ENCODE measurements at regions not wholly inside any gene's neighbourhood (a gene's known extent, or its start where the extent isn't known, plus 50 kb on each side); places are given as distances from the start of the nearest gene placed in this dataset.

DNA sequence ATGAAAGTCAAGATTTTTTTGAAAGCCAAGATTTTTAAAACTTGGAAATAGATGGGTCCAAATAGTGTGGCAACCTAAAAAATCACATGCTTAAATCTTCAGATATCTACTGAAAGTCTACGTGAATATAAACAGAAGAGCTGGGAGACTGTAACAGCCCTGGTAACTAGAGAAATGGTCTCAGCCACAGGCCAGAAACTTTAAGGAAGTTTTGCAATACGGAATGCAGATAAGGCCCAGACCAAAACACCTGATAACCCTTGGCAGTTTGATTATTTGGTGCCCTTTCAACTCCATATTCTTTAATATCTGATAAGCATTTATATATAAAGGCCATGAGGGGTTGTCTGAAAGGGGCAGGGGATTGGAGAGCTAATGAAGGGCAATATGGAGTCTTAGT lies 537.3 kb upstream of the TGFBR2 start:
- DNase-seq (ENCODE audit: low spot score): no peak

GRCh38 chr3:30073040-30073439 lies 533.4 kb upstream of the TGFBR2 start:
- no peak for DNase-seq (ENCODE audit: low spot score)

DNA sequence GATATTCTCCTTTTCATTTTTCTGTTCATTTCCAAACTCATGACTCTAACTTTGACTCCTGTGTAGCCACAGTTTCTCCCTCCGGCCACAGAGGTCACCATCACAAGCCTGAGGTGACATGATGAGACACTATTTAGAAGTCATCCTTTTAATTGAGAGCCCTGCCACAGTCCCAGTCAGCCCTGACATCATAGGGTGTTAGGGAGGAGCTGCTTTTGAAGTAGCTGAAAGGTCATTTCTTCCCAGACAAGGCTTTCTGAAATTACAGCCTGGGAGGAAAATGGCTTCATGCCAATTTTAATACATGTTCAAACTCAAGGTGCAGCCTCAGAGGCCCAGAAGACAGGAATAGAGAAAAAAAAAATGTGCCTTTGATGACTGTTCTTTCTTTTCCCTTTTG lies 532.8 kb upstream of the TGFBR2 start:
- no peak for DNase-seq (ENCODE audit: low spot score)

DNA sequence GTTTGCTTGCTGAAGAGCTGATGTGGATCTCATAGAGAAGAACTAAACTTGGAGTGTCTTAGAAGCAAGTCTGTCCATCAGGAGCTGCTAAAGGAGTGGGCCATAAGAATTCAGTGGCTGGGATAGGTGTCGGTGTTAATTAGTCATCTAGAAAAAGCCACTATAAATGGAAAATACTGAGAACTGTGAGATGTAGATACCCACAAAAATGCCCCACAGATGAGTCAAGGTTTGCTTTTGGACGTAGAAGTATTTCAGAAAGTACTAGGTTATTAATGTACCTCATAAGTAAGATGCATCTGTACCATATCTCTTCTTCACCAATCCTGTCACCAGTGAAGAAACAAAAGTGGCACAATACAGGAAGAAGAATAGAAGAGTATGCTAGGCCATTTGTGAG lies 530.9 kb upstream of the TGFBR2 start:
- no peak for DNase-seq (ENCODE audit: low spot score)

DNA sequence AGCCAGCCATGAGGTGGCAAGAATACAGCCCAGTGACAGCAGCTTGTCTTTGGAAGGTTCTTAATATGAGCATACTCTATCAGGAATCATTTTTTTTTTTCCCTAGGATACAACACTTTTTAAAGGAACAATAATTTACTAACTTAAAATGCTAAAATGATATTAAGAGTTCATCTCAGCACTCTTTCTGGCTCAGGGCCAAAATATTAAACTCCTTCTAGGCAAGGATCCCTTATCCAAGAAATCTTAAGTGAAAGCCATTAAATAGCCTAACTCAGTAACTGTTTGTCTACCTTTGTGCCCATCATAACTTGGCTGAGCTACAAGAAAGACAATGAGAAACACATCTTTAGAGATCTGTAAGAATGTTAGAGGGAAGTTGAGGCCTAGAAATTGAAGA lies 529.5 kb upstream of the TGFBR2 start:
- DNase-seq (ENCODE audit: low spot score): no peak

- DNase-seq (ENCODE audit: low spot score): no peak
These were observed 528.7 kb upstream of the TGFBR2 start for GRCh38 chr3:30077746-30078145.

- no peak for DNase-seq (ENCODE audit: low spot score)
These were observed 527.7 kb upstream of the TGFBR2 start for GRCh38 chr3:30078736-30079135.

- DNase-seq (ENCODE audit: low spot score): no peak
These were observed 524.5 kb upstream of the TGFBR2 start for GRCh38 chr3:30081904-30082303.

- DNase-seq (ENCODE audit: low spot score): no peak
These were observed 523.7 kb upstream of the TGFBR2 start for GRCh38 chr3:30082652-30083051.

DNA sequence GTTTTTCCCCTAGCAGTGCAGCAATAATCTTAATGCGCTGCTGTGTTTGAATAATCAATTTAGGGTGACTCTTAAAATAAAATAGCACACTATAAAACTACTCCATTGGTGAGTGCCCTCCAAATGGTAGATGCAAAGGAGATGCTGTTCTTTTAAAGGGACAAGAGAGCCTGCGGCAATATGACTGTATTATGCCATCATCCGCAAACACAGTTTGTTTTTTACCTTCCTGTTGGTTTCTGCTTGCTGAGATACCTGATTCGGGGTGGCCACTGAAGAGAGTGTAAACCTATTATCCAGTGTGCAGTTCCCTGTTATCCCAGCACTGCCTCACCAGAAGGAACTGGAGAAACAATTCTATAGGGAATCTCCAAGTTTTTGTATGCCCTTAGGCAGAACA lies 523.1 kb upstream of the TGFBR2 start:
- no peak for DNase-seq (ENCODE audit: low spot score)

GRCh38 chr3:30084316-30084715 lies 522.1 kb upstream of the TGFBR2 start:
- DNase-seq (ENCODE audit: low spot score): no peak

GRCh38 chr3:30084971-30085403 lies 521.4 kb upstream of the TGFBR2 start:
- no peak for DNase-seq (ENCODE audit: low spot score)

GRCh38 chr3:30085486-30085885 lies 520.9 kb upstream of the TGFBR2 start:
- no peak for DNase-seq (ENCODE audit: low spot score)

- DNase-seq (ENCODE audit: low spot score): no peak
These were observed 514.7 kb upstream of the TGFBR2 start for GRCh38 chr3:30091686-30092085.

GRCh38 chr3:30097022-30097650 lies 509.3 kb upstream of the TGFBR2 start:
- DNase-seq (ENCODE audit: low spot score): no peak

GRCh38 chr3:30098243-30098642 lies 508.2 kb upstream of the TGFBR2 start:
- no peak for DNase-seq (ENCODE audit: low spot score)

- no peak for DNase-seq (ENCODE audit: low spot score)
These were observed 507.5 kb upstream of the TGFBR2 start for GRCh38 chr3:30098653-30099455.

DNA sequence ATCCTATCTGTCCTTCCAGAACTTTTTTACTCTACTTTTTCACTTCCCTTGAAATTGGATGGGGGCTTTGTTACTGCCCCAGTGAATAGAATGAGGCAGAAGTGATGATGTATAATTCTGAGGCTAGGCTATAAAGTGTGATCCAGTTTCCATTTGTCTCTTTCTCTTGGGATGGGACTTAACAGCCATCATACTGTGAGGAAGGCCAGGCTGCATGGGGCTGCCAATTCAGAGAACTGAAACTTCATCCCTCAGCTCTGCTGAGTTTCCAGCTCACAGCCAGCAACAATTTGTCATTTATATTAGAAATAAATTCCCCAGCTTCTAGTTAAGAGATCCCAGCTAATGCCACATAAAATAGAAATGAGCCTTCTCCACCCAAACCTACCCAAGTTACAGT lies 504.0 kb upstream of the TGFBR2 start:
- no peak for DNase-seq (ENCODE audit: low spot score)

DNA sequence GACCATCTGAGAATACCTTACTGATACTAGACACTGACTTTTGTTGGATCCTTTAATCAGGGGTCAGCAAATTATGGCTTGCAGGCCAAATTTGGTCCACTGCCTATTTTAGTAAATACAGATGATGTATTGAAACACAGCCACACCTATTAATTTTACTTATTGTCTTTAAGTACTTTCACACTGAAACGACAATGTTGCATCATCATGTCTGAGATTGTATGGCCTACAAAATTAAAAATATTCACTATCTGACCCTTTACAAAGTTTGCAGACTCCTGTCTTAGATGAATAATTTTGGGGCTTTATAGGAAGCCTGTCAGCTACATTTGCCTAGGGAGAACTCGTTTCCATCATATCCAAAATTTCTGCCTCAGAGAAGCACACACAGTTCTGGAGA lies 503.2 kb upstream of the TGFBR2 start:
- DNase-seq (ENCODE audit: low spot score): no peak

DNA sequence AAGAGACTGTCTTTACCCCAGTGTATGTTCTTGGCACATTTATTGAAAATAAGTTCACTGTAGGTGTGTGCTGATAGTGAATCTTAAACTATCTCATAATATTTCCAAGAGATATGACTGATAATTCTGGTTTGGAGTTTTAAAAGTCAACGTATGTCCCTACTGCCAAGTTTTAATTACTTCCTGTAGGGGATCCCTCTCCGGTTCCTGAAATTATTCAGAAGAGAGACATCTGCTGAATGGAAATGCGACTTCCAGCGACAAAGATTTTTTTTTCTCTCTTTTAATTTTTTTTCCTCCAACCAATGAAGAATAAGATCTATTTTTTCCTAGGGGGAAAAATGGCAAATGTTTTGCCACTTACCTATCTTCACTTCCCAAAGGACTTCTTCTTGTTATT lies 498.9 kb upstream of the TGFBR2 start:
- no peak for DNase-seq (ENCODE audit: low spot score)

- DNase-seq (ENCODE audit: low spot score): no peak
These were observed 494.0 kb upstream of the TGFBR2 start for GRCh38 chr3:30112411-30112810.

- peak; percentile 36 for DNase-seq (ENCODE audit: low spot score)
These were observed 493.4 kb upstream of the TGFBR2 start for GRCh38 chr3:30112902-30113484.

GRCh38 chr3:30113906-30114305 lies 492.5 kb upstream of the TGFBR2 start:
- no peak for DNase-seq (ENCODE audit: low spot score)

Data from Ammon's horn (tissue), 1 donor.